H1 (cell line): ENCODE measurements at regions not wholly inside any gene's neighbourhood (a gene's known extent, or its start where the extent isn't known, plus 50 kb on each side); places are given as distances from the start of the nearest gene placed in this dataset.

Experiments used
- CTCF ChIA-PET: fragments of 300-600 bp; sonication (Branson Sonifier 250); formaldehyde crosslinking; loops from one replicate; lab custom pipeline; 2021; ENCODE audit not compliant: partially characterized antibody; lab: Charles Lee
- POLR2A ChIA-PET: fragments of 300-600 bp; sonication (Branson Sonifier 250); formaldehyde crosslinking; loops from one replicate; lab custom pipeline; 2021; ENCODE audit warnings: inconsistent platforms; ENCODE audit not compliant: partially characterized antibody; lab: Charles Lee
- DNase-seq, 2 experiments: peaks; one replicate each; pipeline versions ENCODE4 v3.0.0 to v3.0.0-alpha.2; 2010 to 2022; ENCODE audit warnings: low spot score in 2 of 2, low read depth in 1 of 2, mixed read lengths in 1 of 2
- FAIRE-seq: peaks from 2 replicates; lab custom pipeline; 2011; peaks lifted over from hg19 to GRCh38; lab: Jason Lieb, UNC
- H2AFZ ChIP-seq: 2 replicates; pipeline ENCODE4 v1.8.1; 2012; ENCODE audit warnings: low read length, inconsistent platforms
- H2AK5ac ChIP-seq: 2 replicates; pipeline ENCODE4 v1.6.1; 2013; ENCODE audit warnings: low read depth, low read length
- H2BK120ac ChIP-seq: replicated peaks from 2 replicates; pipeline ENCODE3; 2013; ENCODE audit warnings: low read depth, low read length, inconsistent platforms
- H2BK12ac ChIP-seq: 2 replicates; pipeline ENCODE4 v1.6.1; 2013; ENCODE audit warnings: low read depth, low read length
- H2BK15ac ChIP-seq: 2 replicates; pipeline ENCODE4 v1.6.1; 2013; ENCODE audit warnings: low read length
- H2BK20ac ChIP-seq: 2 replicates; pipeline ENCODE4 v1.6.1; 2013; ENCODE audit warnings: low read length
- H2BK5ac ChIP-seq: 2 replicates; pipeline ENCODE4 v1.6.1; 2013; ENCODE audit warnings: low read depth, low read length
- H3K14ac ChIP-seq: 2 replicates; pipeline ENCODE4 v1.6.1; 2013; ENCODE audit warnings: inconsistent platforms; ENCODE audit not compliant: insufficient read length
- H3K18ac ChIP-seq: 2 replicates; pipeline ENCODE4 v1.6.1; 2013; ENCODE audit warnings: low read length; ENCODE audit errors: extremely low read depth
- H3K23ac ChIP-seq: 2 replicates; pipeline ENCODE4 v1.6.1; 2013; ENCODE audit warnings: inconsistent platforms; ENCODE audit not compliant: insufficient read length
- H3K23me2 ChIP-seq: 2 replicates; pipeline ENCODE4 v1.6.1; 2013; ENCODE audit warnings: low read depth, low read length
- H3K27ac ChIP-seq: 2 replicates; pipeline ENCODE4 v1.6.1; 2011; ENCODE audit warnings: low read depth, low read length, inconsistent platforms
- H3K27me3 ChIP-seq, 4 experiments: replicated peaks in 1 of 4; 1 replicate in 1 of 4; 2 replicates in 3 of 4; pipeline versions ENCODE4 v1.6.1 to v1.8.1; 2011 to 2013; ENCODE audit warnings: low read length in 3 of 4, mild to moderate bottlenecking in 3 of 4, inconsistent platforms in 2 of 4, mixed read lengths in 2 of 4, moderate library complexity in 1 of 4; ENCODE audit not compliant: control insufficient read depth in 3 of 4, insufficient read depth in 3 of 4; ENCODE audit errors: extremely low read depth in 1 of 4
- H3K36me3 ChIP-seq, 4 experiments: 2 replicates each; pipeline versions ENCODE4 v1.6.1 to v1.8.1; 2011 to 2013; ENCODE audit warnings: mild to moderate bottlenecking in 4 of 4, low read length in 3 of 4, moderate library complexity in 2 of 4, control low read depth in 1 of 4, inconsistent platforms in 1 of 4; ENCODE audit not compliant: insufficient read depth in 4 of 4, control insufficient read depth in 2 of 4
- H3K4ac ChIP-seq: replicated peaks from 2 replicates; pipeline ENCODE3; 2013; ENCODE audit warnings: low read length, low read depth, mixed read lengths, inconsistent platforms; ENCODE audit not compliant: insufficient read length
- H3K4me1 ChIP-seq, 4 experiments: replicated peaks in 1 of 4; 1 replicate in 1 of 4; 2 replicates in 3 of 4; pipeline versions ENCODE4 v1.6.1 to v1.8.1; 2011 to 2013; ENCODE audit warnings: low read length in 3 of 4, inconsistent platforms in 2 of 4, mixed read lengths in 1 of 4; ENCODE audit not compliant: insufficient read depth in 4 of 4, control insufficient read depth in 3 of 4
- H3K4me2 ChIP-seq, 2 experiments: 2 replicates each; pipeline versions ENCODE4 v1.6.1 to v1.8.1; 2011 to 2013; ENCODE audit warnings: low read depth in 2 of 2, low read length in 2 of 2, control low read depth in 1 of 2, inconsistent platforms in 1 of 2, mild to moderate bottlenecking in 1 of 2; ENCODE audit not compliant: insufficient read depth in 1 of 2
- H3K4me3 ChIP-seq, 4 experiments: fragments of 200-600, 300-600 bp in 1 of 4; sonication (generic), shearing (Covaris generic), sonication (Bioruptor Twin) in 1 of 4; 2 replicates each; pipeline versions ENCODE4 v1.5.1 to v1.8.1; 2011 to 2016; ENCODE audit warnings: low read length in 4 of 4, low read depth in 3 of 4, control low read depth in 2 of 4, inconsistent platforms in 2 of 4, mild to moderate bottlenecking in 2 of 4, mixed read lengths in 1 of 4, moderate library complexity in 1 of 4; ENCODE audit not compliant: insufficient read depth in 2 of 4; ENCODE audit errors: extremely low read depth in 1 of 4
- H3K56ac ChIP-seq: replicated peaks from 2 replicates; pipeline ENCODE3; 2013; ENCODE audit warnings: low read depth, mild to moderate bottlenecking, mixed read lengths, low read length, inconsistent platforms; ENCODE audit not compliant: insufficient read length
- H3K79me1 ChIP-seq: 2 replicates; pipeline ENCODE4 v1.6.1; 2013; ENCODE audit warnings: low read depth, low read length, control low read depth
- H3K79me2 ChIP-seq, 2 experiments: 2 replicates each; pipeline versions ENCODE4 v1.6.1 to v1.8.1; 2012 to 2013; ENCODE audit warnings: low read length in 2 of 2, mild to moderate bottlenecking in 2 of 2, inconsistent platforms in 1 of 2; ENCODE audit not compliant: insufficient read depth in 2 of 2, control insufficient read depth in 1 of 2
- H3K9ac ChIP-seq, 4 experiments: replicated peaks in 1 of 4; 1 replicate in 1 of 4; 2 replicates in 3 of 4; pipeline versions ENCODE4 v1.6.1 to v1.8.1; 2011 to 2013; ENCODE audit warnings: low read depth in 3 of 4, low read length in 3 of 4, control low read depth in 2 of 4, mild to moderate bottlenecking in 2 of 4, moderate library complexity in 2 of 4, inconsistent platforms in 1 of 4; ENCODE audit errors: extremely low read depth in 1 of 4
- H3K9me3 ChIP-seq, 2 experiments: 2 replicates each; pipeline versions ENCODE4 v1.6.1 to v1.8.1; 2012 to 2013; ENCODE audit warnings: mild to moderate bottlenecking in 2 of 2, moderate library complexity in 2 of 2, control low read depth in 1 of 2, inconsistent platforms in 1 of 2, low read depth in 1 of 2, low read length in 1 of 2, mixed read lengths in 1 of 2; ENCODE audit not compliant: insufficient read depth in 2 of 2
- H4K20me1 ChIP-seq, 2 experiments: replicated peaks in 1 of 2; 2 replicates each; pipeline versions ENCODE3 to v1.8.1; 2011 to 2013; ENCODE audit warnings: inconsistent platforms in 2 of 2, low read length in 2 of 2, mild to moderate bottlenecking in 1 of 2; ENCODE audit not compliant: insufficient read depth in 2 of 2, control insufficient read depth in 1 of 2
- H4K5ac ChIP-seq: 2 replicates; pipeline ENCODE4 v1.6.1; 2013; ENCODE audit warnings: low read length, low read depth, mixed read lengths, inconsistent platforms; ENCODE audit not compliant: insufficient read length
- H4K8ac ChIP-seq: 2 replicates; pipeline ENCODE4 v1.8.0; 2013; ENCODE audit warnings: mild to moderate bottlenecking, moderate library complexity, low read length, inconsistent platforms; ENCODE audit not compliant: insufficient read depth; ENCODE audit errors: extremely low read depth
- H4K91ac ChIP-seq: replicated peaks from 2 replicates; pipeline ENCODE3; 2013; ENCODE audit warnings: low read length, mixed read lengths, inconsistent platforms; ENCODE audit not compliant: insufficient read length
- CBX8 ChIP-seq: fragments of 300-800, 300-1000 bp; sonication (generic); IDR thresholded peaks from 2 replicates; pipeline ENCODE4 v1.7.1; 2016; ENCODE audit warnings: low read depth, low read length, borderline replicate concordance
- CHD2 ChIP-seq: IDR thresholded peaks from 2 replicates; pipeline ENCODE4 v1.6.1; 2012; ENCODE audit warnings: low read length, improper control_type of control experiment
- SIX5 ChIP-seq: IDR thresholded peaks from 2 replicates; pipeline ENCODE4 v1.6.1; 2011; ENCODE audit warnings: mild to moderate bottlenecking, low read depth, low read length
- SP4 ChIP-seq: IDR thresholded peaks from 2 replicates; pipeline ENCODE4 v1.6.1; 2012; ENCODE audit warnings: low read length, inconsistent platforms
- WGBS, 2 experiments: shearing (Covaris generic) in 1 of 2; methylation state at CpG; one replicate each; pipeline versions ENCODE4 v1.1.6 to v1.1.7; 2013 to 2015; ENCODE audit warnings: low lambda C conversion rate in 2 of 2, mixed read lengths in 2 of 2, inconsistent platforms in 1 of 2, low coverage in 1 of 2, missing lambda C conversion rate in 1 of 2; ENCODE audit not compliant: insufficient replicate concordance in 2 of 2, insufficient coverage in 1 of 2, insufficient read length in 1 of 2; ENCODE audit errors: extremely low coverage in 1 of 2, missing lambda C conversion rate in 1 of 2; 5-methylcytosine and 5-hydroxymethylcytosine counted together

DNA sequence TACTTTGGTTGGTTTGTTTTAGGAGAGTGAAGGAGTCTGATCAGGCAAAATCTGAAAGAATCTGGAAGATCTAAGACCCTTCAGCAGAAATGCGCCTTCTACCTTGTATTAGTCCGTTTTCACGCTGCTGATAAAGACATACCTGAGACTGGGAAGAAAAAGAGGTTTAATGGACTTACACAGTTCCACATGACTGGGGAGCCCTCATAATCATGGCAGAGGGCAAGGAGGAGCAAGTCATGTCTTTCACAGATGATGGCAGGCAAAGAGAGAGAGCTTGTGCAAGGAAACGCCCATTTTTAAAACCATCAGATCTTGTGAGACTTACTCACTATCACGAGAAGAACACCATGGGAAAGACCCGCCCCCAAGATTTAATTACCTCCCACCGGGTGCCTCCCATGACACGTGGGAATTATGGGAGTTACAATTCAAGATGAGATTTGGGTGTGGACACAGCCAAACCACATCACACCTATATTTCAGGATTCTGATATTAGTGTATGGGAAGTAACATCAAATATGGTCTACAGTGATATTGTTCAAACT, 99.3 kb downstream of the GLUL start:
- DNase-seq: no peak
- Histone ChIP-seq H3K23ac (no peak overlapping the region), H3K4me1 (no peaks in the 10 kb centered on the region), H2BK15ac (no peak overlapping the region), H3K23me2 (no peaks in the 10 kb centered on the region; the same call in 1 of the 2 replicates), H3K14ac (no peak overlapping the region), H4K5ac (no peak overlapping the region), H3K9me3 (no peaks in the 10 kb centered on the region), H2AFZ (no peak overlapping the region), H3K18ac (no peak overlapping the region), H2BK12ac (no peak overlapping the region), H2BK20ac (no peak overlapping the region), H2AK5ac (no peak overlapping the region), H3K56ac (no peak overlapping the region), H4K20me1 (no peaks in the 10 kb centered on the region), H4K91ac (no peak overlapping the region), H2BK5ac (no peak overlapping the region), H3K9ac (no peak overlapping the region), H3K79me1 (no peaks in the 10 kb centered on the region), H3K27ac (no peak overlapping the region), H2BK120ac (no peak overlapping the region), H3K4ac (no peak overlapping the region), H3K36me3 (no peaks in the 10 kb centered on the region), H4K8ac (no peak overlapping the region), H3K27me3 (no peaks in the 10 kb centered on the region), H3K4me2 (no peak overlapping the region), H3K79me2 (no peaks in the 10 kb centered on the region), H3K4me3 (no peak overlapping the region)
- FAIRE-seq: no peak
- WGBS, 2 experiments: 93% methylated on average over 8 of the region's 8 CpGs; no CpG with 5 or more reads in 1 of the 2 experiments
- ChIA-PET POLR2A (no interaction called here), CTCF (interaction anchor here (1.2 to 1.8 kb wide), 3 partner anchors 10 to 211 kb away, joined by 3 to 6 read pairs (median 4); no protein-coding TSS in a partner anchor)
- TF ChIP-seq SIX5 (no peak), CHD2 (no peak), SP4 (no peak), CBX8 (no peak)
